ENCODE measurements at regions not wholly inside any gene's neighbourhood (a gene's known extent, or its start where the extent isn't known, plus 50 kb on each side); places are given as distances from the start of the nearest gene placed in this dataset.

GRCh38 chr2:192584976-192585375 is 390.2 kb upstream of the TMEFF2 start:
- TF ChIP-seq POLR2A (IDR thresholded peaks at IDR 0.05) (no peak), CTCF (IDR thresholded peaks at IDR 0.05 in 4 of 5, conservative IDR thresholded peaks at IDR 0.05 in 1 of 5) (no peak)
